Upper lobe of left lung (tissue), 6 donors: ENCODE measurements at regions not wholly inside any gene's neighbourhood (a gene's known extent, or its start where the extent isn't known, plus 50 kb on each side); places are given as distances from the start of the nearest gene placed in this dataset.

Experiments
- ATAC-seq, 2 donors: fragments of 200-7000 bp; cut with Tn5 transposase; one replicate each; pipeline ENCODE4 v1.9.1; 2022; ENCODE audit warnings: mild to moderate bottlenecking in 2 of 2, moderate library complexity in 2 of 2; ENCODE audit not compliant: low FRiP score in 2 of 2
- DNase-seq, 2 donors: peaks; one replicate each; pipeline ENCODE4 v3.0.0-alpha.2; 2019 to 2020
- H3K27ac ChIP-seq, 4 donors: fragments of 200-600 bp; sonication (generic); one replicate each; pipeline ENCODE4 v1.5.1; 2016 to 2019
- H3K27me3 ChIP-seq, 4 donors: fragments of 200-600 bp; sonication (generic); one replicate each; pipeline ENCODE4 v1.5.1; 2017 to 2019
- H3K36me3 ChIP-seq, 4 donors: fragments of 200-600 bp; sonication (generic); one replicate each; pipeline ENCODE4 v1.5.1; 2016 to 2019
- H3K4me1 ChIP-seq, 4 donors: fragments of 200-600 bp; sonication (generic); one replicate each; pipeline ENCODE4 v1.5.1; 2018 to 2019
- H3K4me3 ChIP-seq, 4 donors: fragments of 200-600 bp; sonication (generic); one replicate each; pipeline ENCODE4 v1.5.1; 2017 to 2019; ENCODE audit warnings: mild to moderate bottlenecking in 2 of 4, moderate library complexity in 1 of 4
- H3K9me3 ChIP-seq, 4 donors: fragments of 200-600 bp; sonication (generic); one replicate each; pipeline ENCODE4 v1.5.1; 2018 to 2019
- CTCF ChIP-seq, 6 experiments: fragments of 450-650 bp in 4 of 6; fragments of 200-600 bp in 2 of 6; sonication (generic) in 2 of 6; IDR thresholded peaks; one replicate each; pipeline ENCODE4 v1.5.1; 2016 to 2019; ENCODE audit warnings: antibody characterized with exemption in 6 of 6
- EP300 ChIP-seq, 4 donors: sonication (generic); formaldehyde crosslinking; IDR thresholded peaks; one replicate each; pipeline ENCODE4 v1.5.1; 2017; ENCODE audit warnings: antibody characterized with exemption in 4 of 4, control low read depth in 2 of 4
- POLR2A ChIP-seq, 4 donors: fragments of 450-650 bp; IDR thresholded peaks; one replicate each; pipeline ENCODE4 v1.5.1; 2016 to 2017; ENCODE audit warnings: antibody characterized with exemption in 4 of 4, mild to moderate bottlenecking in 2 of 4
- POLR2AphosphoS5 ChIP-seq, 2 donors: sonication (generic); formaldehyde crosslinking; IDR thresholded peaks; one replicate each; pipeline ENCODE4 v1.5.1; 2017; ENCODE audit warnings: antibody characterized with exemption in 2 of 2
- WGBS, 2 donors: methylation state at CpG; one replicate each; pipeline ENCODE4 v1.1.5; 2017 to 2018; 5-methylcytosine and 5-hydroxymethylcytosine counted together
- donor health status: DM: no; HTN: no; CAD: no; lungs with moderate emphysema.
- donor health status: DM: no; HTN: yes; CAD: no; lungs with severe emphysema.

GRCh38 chr15:48060396-48060795 lies 60.4 kb upstream of the SLC24A5 start:
- Histone ChIP-seq H3K4me1 (peaks cover 0 to 3% (median 0%) of the 10 kb centered on the region in 4 donors), H3K27me3 (no peaks in the 10 kb centered on the region), H3K36me3 (no peaks in the 10 kb centered on the region), H3K27ac (no peak overlapping the region), H3K9me3 (no peaks in the 10 kb centered on the region), H3K4me3 (no peak overlapping the region)
- no peak for TF ChIP-seq CTCF (IDR thresholded peaks at IDR 0.05)
- TF ChIP-seq POLR2A (IDR thresholded peaks at IDR 0.05): no peak
- TF ChIP-seq POLR2AphosphoS5 (IDR thresholded peaks at IDR 0.05): no peak
- no peak for TF ChIP-seq EP300 (IDR thresholded peaks at IDR 0.05)
- no peak for DNase-seq
- 68 to 74% methylated on average over 1 of the region's 1 CpG for WGBS, 2 donors
- ATAC-seq: no peak

- H3K27me3 ChIP-seq: no peaks in the 10 kb centered on the region
- WGBS, 2 donors: 91 to 93% methylated on average over 6 of the region's 6 CpGs
- H3K4me3 ChIP-seq: no peak overlapping the region
- no peak for ATAC-seq
- no peaks in the 10 kb centered on the region for H3K9me3 ChIP-seq
- TF ChIP-seq POLR2A (IDR thresholded peaks at IDR 0.05): no peak
- no peak for TF ChIP-seq CTCF (IDR thresholded peaks at IDR 0.05)
- TF ChIP-seq POLR2AphosphoS5 (IDR thresholded peaks at IDR 0.05): no peak
- no peak for TF ChIP-seq EP300 (IDR thresholded peaks at IDR 0.05)
- no peak overlapping the region for H3K27ac ChIP-seq
- no peaks in the 10 kb centered on the region for H3K36me3 ChIP-seq
- H3K4me1 ChIP-seq: peaks cover 0 to 3% (median 0%) of the 10 kb centered on the region in 4 donors
- no peak for DNase-seq
These were observed 59.2 kb upstream of the SLC24A5 start for GRCh38 chr15:48061605-48062004.

- Histone ChIP-seq H3K36me3 (no peaks in the 10 kb centered on the region), H3K9me3 (no peaks in the 10 kb centered on the region), H3K27ac (peak overlapping the region in 1 of 4 donors; percentile 1), H3K4me3 (no peak overlapping the region), H3K4me1 (peaks cover 0 to 1% (median 0%) of the 10 kb centered on the region in 4 donors), H3K27me3 (no peaks in the 10 kb centered on the region)
- ATAC-seq (no peak), DNase-seq (no peak)
- 69 to 73% methylated on average over 11 of the region's 11 CpGs for WGBS, 2 donors
- no peak for TF ChIP-seq CTCF (IDR thresholded peaks at IDR 0.05)
These were observed 58.5 kb upstream of the SLC24A5 start for GRCh38 chr15:48062148-48062872.

- H3K27ac ChIP-seq: peak overlapping the region in 1 of 4 donors; percentile 1
- WGBS, 2 donors: 33 to 77% methylated on average over 2 of the region's 2 CpGs
These were observed 57.3 kb upstream of the SLC24A5 start for GRCh38 chr15:48063411-48063985.

More at GRCh38 chr15:48063411-48063985, 57.3 kb upstream of the SLC24A5 start:
- Histone ChIP-seq H3K27me3 (no peaks in the 10 kb centered on the region), H3K4me1 (no peaks in the 10 kb centered on the region), H3K9me3 (no peaks in the 10 kb centered on the region), H3K4me3 (no peak overlapping the region), H3K36me3 (no peaks in the 10 kb centered on the region)
- TF ChIP-seq EP300 (IDR thresholded peaks at IDR 0.05): no peak
- no peak for TF ChIP-seq CTCF (IDR thresholded peaks at IDR 0.05)
- no peak for TF ChIP-seq POLR2A (IDR thresholded peaks at IDR 0.05)
- TF ChIP-seq POLR2AphosphoS5 (IDR thresholded peaks at IDR 0.05): no peak
- no peak for ATAC-seq
- DNase-seq: no peak
